GM23338 (cell line): ENCODE measurements at regions not wholly inside any gene's neighbourhood (a gene's known extent, or its start where the extent isn't known, plus 50 kb on each side); places are given as distances from the start of the nearest gene placed in this dataset.

ENCODE experiments used
- ATAC-seq: fragments of 200-7000 bp; cut with Tn5 transposase; 3 replicates; pipeline ENCODE4 v1.9.1; 2020
- DNase-seq: peaks from one replicate; pipeline ENCODE4 v3.0.0-alpha.2; 2015; ENCODE audit warnings: low spot score
- H2AFZ ChIP-seq: fragments of 200-600 bp; sonication (generic); 2 replicates; pipeline ENCODE4 v1.8.0; 2016; ENCODE audit warnings: antibody characterized with exemption, mild to moderate bottlenecking, moderate library complexity
- H3F3A ChIP-seq: fragments of 200-600 bp; sonication (generic); replicated peaks from 2 replicates; pipeline ENCODE4 v1.8.0; 2017; ENCODE audit warnings: antibody characterized with exemption, mixed run types, low read depth
- H3K27ac ChIP-seq: fragments of 200-600 bp; sonication (generic); 2 replicates; pipeline ENCODE4 v1.6.1; 2016; ENCODE audit warnings: low read depth
- H3K27me3 ChIP-seq: fragments of 200-600 bp; sonication (generic); 2 replicates; pipeline ENCODE4 v1.8.0; 2016; ENCODE audit warnings: mild to moderate bottlenecking, mixed run types, moderate library complexity; ENCODE audit not compliant: insufficient read depth
- H3K36me3 ChIP-seq: fragments of 200-600 bp; sonication (generic); 2 replicates; pipeline ENCODE4 v1.8.0; 2016; ENCODE audit warnings: mild to moderate bottlenecking; ENCODE audit not compliant: insufficient read depth
- H3K4me1 ChIP-seq: fragments of 200-600 bp; sonication (generic); 2 replicates; pipeline ENCODE4 v1.8.0; 2016; ENCODE audit warnings: mild to moderate bottlenecking, moderate library complexity; ENCODE audit not compliant: insufficient read depth
- H3K4me2 ChIP-seq: fragments of 200-600 bp; sonication (generic); 2 replicates; pipeline ENCODE4 v1.7.1; 2017; ENCODE audit warnings: mixed run types
- H3K4me3 ChIP-seq: fragments of 200-600 bp; sonication (generic); 2 replicates; pipeline ENCODE4 v1.6.1; 2016; ENCODE audit warnings: mixed run types
- H3K79me2 ChIP-seq: fragments of 200-600 bp; sonication (generic); replicated peaks from 2 replicates; pipeline ENCODE4 v1.8.0; 2017; ENCODE audit warnings: mild to moderate bottlenecking; ENCODE audit not compliant: insufficient read depth
- H3K9me2 ChIP-seq: fragments of 200-600 bp; sonication (generic); 2 replicates; pipeline ENCODE4 v1.8.0; 2017; ENCODE audit not compliant: insufficient read depth
- H4K20me1 ChIP-seq: fragments of 200-600 bp; sonication (generic); replicated peaks from 2 replicates; pipeline ENCODE4 v1.8.0; 2017; ENCODE audit warnings: mild to moderate bottlenecking; ENCODE audit not compliant: insufficient read depth
- H3K27ac Mint-ChIP-seq: 2 replicates; pipeline ENCODE4 v1.8.0; 2020; ENCODE audit warnings: inconsistent platforms, mild to moderate bottlenecking, moderate library complexity, mixed read lengths
- H3K27me3 Mint-ChIP-seq: 3 replicates; pipeline ENCODE4 v1.8.0; 2022; ENCODE audit warnings: low read depth, mild to moderate bottlenecking, moderate library complexity, mixed read lengths, inconsistent platforms; ENCODE audit not compliant: insufficient read depth, poor library complexity
- H3K36me3 Mint-ChIP-seq: 3 replicates; pipeline ENCODE4 v1.8.0; 2021; ENCODE audit warnings: low read depth, mild to moderate bottlenecking, inconsistent platforms, moderate library complexity, mixed read lengths
- H3K4me1 Mint-ChIP-seq: 3 replicates; pipeline ENCODE4 v1.8.0; 2020; ENCODE audit warnings: mild to moderate bottlenecking, inconsistent platforms, mixed read lengths
- H3K4me3 Mint-ChIP-seq: 3 replicates; pipeline ENCODE4 v1.8.0; 2021; ENCODE audit warnings: moderate library complexity, mild to moderate bottlenecking, inconsistent platforms, mixed read lengths
- H3K9me3 Mint-ChIP-seq: 3 replicates; pipeline ENCODE4 v1.8.0; 2020; ENCODE audit warnings: moderate library complexity, mild to moderate bottlenecking, inconsistent platforms, mixed read lengths
- CREB1 ChIP-seq: fragments of 250-450 bp; sonication (Bioruptor Pico); IDR thresholded peaks from 2 replicates; pipeline ENCODE4 v1.5.0; 2020; ENCODE audit warnings: low read depth, mild to moderate bottlenecking, moderate library complexity
- EZH2 ChIP-seq: fragments of 200-600 bp; sonication (generic); IDR thresholded peaks from one replicate; pipeline ENCODE4 v1.8.0; 2017; ENCODE audit warnings: antibody characterized with exemption, mild to moderate bottlenecking, low read depth; ENCODE audit not compliant: unreplicated experiment
- JUNB ChIP-seq: IDR thresholded peaks from one replicate; pipeline ENCODE4 v1.6.1; 2016; ENCODE audit warnings: antibody characterized with exemption; ENCODE audit not compliant: unreplicated experiment
- NANOG ChIP-seq: IDR thresholded peaks from 2 replicates; pipeline ENCODE4 v1.6.1; 2016; ENCODE audit warnings: antibody characterized with exemption, borderline replicate concordance
- POLR2AphosphoS5 ChIP-seq: IDR thresholded peaks from 2 replicates; pipeline ENCODE4 v1.6.1; 2016; ENCODE audit warnings: antibody characterized with exemption, low read depth
- STAT1 ChIP-seq: IDR thresholded peaks from one replicate; pipeline ENCODE4 v1.6.1; 2016; ENCODE audit warnings: antibody characterized with exemption; ENCODE audit not compliant: unreplicated experiment
- ZNF114 ChIP-seq: fragments of 250-450 bp; sonication (Bioruptor Pico); IDR thresholded peaks from 2 replicates; pipeline ENCODE4 v1.5.0; 2020; ENCODE audit warnings: mild to moderate bottlenecking, moderate library complexity
- ZNF331 ChIP-seq: fragments of 250-450 bp; sonication (Bioruptor Pico); IDR thresholded peaks from 2 replicates; pipeline ENCODE4 v1.5.0; 2020; ENCODE audit warnings: low read depth, mild to moderate bottlenecking, moderate library complexity
- TF ChIP-seq, protein P1 (sequence below): IDR thresholded peaks from one replicate; pipeline ENCODE4 v1.6.1; 2018; ENCODE audit warnings: antibody characterized with exemption; ENCODE audit not compliant: unreplicated experiment
- TF ChIP-seq, protein P2 (sequence below), 2 experiments: fragments of 200-600 bp in 1 of 2; sonication (generic) in 1 of 2; conservative IDR thresholded peaks; 2 replicates each; pipeline versions ENCODE4 v1.5.1 to v1.6.1; 2016 to 2017; ENCODE audit warnings: antibody characterized with exemption in 2 of 2, low read depth in 2 of 2, mild to moderate bottlenecking in 2 of 2, moderate library complexity in 1 of 2
- TF ChIP-seq, protein P3 (sequence below): fragments of 250-450 bp; sonication (Bioruptor Pico); IDR thresholded peaks from 2 replicates; pipeline ENCODE4 v1.5.0; 2020; ENCODE audit warnings: mild to moderate bottlenecking, moderate library complexity

- TF ChIP-seq, protein P1, sequence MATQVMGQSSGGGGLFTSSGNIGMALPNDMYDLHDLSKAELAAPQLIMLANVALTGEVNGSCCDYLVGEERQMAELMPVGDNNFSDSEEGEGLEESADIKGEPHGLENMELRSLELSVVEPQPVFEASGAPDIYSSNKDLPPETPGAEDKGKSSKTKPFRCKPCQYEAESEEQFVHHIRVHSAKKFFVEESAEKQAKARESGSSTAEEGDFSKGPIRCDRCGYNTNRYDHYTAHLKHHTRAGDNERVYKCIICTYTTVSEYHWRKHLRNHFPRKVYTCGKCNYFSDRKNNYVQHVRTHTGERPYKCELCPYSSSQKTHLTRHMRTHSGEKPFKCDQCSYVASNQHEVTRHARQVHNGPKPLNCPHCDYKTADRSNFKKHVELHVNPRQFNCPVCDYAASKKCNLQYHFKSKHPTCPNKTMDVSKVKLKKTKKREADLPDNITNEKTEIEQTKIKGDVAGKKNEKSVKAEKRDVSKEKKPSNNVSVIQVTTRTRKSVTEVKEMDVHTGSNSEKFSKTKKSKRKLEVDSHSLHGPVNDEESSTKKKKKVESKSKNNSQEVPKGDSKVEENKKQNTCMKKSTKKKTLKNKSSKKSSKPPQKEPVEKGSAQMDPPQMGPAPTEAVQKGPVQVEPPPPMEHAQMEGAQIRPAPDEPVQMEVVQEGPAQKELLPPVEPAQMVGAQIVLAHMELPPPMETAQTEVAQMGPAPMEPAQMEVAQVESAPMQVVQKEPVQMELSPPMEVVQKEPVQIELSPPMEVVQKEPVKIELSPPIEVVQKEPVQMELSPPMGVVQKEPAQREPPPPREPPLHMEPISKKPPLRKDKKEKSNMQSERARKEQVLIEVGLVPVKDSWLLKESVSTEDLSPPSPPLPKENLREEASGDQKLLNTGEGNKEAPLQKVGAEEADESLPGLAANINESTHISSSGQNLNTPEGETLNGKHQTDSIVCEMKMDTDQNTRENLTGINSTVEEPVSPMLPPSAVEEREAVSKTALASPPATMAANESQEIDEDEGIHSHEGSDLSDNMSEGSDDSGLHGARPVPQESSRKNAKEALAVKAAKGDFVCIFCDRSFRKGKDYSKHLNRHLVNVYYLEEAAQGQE, result no peak
- no peak for TF ChIP-seq JUNB
Measured at GRCh38 chrX:45363596-45363995, 162.9 kb upstream of the DIPK2B start (continued).

DNA sequence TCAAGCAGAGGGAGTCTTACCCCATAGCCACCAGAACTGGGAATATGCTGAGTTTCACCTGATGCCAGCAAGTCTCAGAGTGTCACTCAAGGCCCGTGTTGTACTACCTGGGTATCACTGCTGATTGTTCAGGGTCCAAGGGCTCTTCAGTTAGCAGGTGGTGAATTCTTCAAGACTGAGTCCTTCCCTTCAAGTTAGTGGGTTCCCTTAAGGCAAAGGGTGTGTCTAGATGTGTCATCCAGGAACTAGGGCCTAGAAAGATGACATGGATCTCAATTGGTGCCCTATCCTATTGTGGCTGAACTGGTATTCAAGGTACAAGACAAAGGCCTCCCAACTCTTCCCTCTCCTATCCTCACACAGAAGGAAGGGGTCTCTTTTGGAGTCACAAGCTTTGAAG lies 159.9 kb upstream of the DIPK2B start:
- Histone ChIP-seq H3F3A (no peaks in the 10 kb centered on the region), H3K4me3 (no peak overlapping the region), H2AFZ (no peak overlapping the region), H3K27me3 (no peaks in the 10 kb centered on the region), H4K20me1 (no peaks in the 10 kb centered on the region), H3K4me2 (no peak overlapping the region), H3K9me2 (no peaks in the 10 kb centered on the region), H3K4me1 (no peaks in the 10 kb centered on the region), H3K36me3 (no peaks in the 10 kb centered on the region), H3K79me2 (no peaks in the 10 kb centered on the region), H3K27ac (no peak overlapping the region)
- Mint-ChIP-seq H3K4me1 (no peaks in the 10 kb centered on the region), H3K36me3 (no peaks in the 10 kb centered on the region), H3K27me3 (peaks cover 3% of the 10 kb centered on the region), H3K9me3 (no peaks in the 10 kb centered on the region; the same call in 2 of the 3 replicates), H3K27ac (no peak overlapping the region), H3K4me3 (no peak overlapping the region)
- no peak for DNase-seq
- ATAC-seq, result no peak
- TF ChIP-seq POLR2AphosphoS5 (no peak), ZNF331 (CRISPR knock-in tag) (no peak), ZNF114 (CRISPR knock-in tag) (no peak), JUNB (no peak), NANOG (no peak), STAT1 (no peak), EZH2 (no peak), CREB1 (CRISPR knock-in tag) (no peak)
- TF ChIP-seq, protein P2, sequence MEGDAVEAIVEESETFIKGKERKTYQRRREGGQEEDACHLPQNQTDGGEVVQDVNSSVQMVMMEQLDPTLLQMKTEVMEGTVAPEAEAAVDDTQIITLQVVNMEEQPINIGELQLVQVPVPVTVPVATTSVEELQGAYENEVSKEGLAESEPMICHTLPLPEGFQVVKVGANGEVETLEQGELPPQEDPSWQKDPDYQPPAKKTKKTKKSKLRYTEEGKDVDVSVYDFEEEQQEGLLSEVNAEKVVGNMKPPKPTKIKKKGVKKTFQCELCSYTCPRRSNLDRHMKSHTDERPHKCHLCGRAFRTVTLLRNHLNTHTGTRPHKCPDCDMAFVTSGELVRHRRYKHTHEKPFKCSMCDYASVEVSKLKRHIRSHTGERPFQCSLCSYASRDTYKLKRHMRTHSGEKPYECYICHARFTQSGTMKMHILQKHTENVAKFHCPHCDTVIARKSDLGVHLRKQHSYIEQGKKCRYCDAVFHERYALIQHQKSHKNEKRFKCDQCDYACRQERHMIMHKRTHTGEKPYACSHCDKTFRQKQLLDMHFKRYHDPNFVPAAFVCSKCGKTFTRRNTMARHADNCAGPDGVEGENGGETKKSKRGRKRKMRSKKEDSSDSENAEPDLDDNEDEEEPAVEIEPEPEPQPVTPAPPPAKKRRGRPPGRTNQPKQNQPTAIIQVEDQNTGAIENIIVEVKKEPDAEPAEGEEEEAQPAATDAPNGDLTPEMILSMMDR (conservative IDR thresholded peaks at IDR 0.05; ENCODE audit: low read depth in 2 of 2), result no peak
- TF ChIP-seq, protein P1, result no peak
- TF ChIP-seq, protein P3, sequence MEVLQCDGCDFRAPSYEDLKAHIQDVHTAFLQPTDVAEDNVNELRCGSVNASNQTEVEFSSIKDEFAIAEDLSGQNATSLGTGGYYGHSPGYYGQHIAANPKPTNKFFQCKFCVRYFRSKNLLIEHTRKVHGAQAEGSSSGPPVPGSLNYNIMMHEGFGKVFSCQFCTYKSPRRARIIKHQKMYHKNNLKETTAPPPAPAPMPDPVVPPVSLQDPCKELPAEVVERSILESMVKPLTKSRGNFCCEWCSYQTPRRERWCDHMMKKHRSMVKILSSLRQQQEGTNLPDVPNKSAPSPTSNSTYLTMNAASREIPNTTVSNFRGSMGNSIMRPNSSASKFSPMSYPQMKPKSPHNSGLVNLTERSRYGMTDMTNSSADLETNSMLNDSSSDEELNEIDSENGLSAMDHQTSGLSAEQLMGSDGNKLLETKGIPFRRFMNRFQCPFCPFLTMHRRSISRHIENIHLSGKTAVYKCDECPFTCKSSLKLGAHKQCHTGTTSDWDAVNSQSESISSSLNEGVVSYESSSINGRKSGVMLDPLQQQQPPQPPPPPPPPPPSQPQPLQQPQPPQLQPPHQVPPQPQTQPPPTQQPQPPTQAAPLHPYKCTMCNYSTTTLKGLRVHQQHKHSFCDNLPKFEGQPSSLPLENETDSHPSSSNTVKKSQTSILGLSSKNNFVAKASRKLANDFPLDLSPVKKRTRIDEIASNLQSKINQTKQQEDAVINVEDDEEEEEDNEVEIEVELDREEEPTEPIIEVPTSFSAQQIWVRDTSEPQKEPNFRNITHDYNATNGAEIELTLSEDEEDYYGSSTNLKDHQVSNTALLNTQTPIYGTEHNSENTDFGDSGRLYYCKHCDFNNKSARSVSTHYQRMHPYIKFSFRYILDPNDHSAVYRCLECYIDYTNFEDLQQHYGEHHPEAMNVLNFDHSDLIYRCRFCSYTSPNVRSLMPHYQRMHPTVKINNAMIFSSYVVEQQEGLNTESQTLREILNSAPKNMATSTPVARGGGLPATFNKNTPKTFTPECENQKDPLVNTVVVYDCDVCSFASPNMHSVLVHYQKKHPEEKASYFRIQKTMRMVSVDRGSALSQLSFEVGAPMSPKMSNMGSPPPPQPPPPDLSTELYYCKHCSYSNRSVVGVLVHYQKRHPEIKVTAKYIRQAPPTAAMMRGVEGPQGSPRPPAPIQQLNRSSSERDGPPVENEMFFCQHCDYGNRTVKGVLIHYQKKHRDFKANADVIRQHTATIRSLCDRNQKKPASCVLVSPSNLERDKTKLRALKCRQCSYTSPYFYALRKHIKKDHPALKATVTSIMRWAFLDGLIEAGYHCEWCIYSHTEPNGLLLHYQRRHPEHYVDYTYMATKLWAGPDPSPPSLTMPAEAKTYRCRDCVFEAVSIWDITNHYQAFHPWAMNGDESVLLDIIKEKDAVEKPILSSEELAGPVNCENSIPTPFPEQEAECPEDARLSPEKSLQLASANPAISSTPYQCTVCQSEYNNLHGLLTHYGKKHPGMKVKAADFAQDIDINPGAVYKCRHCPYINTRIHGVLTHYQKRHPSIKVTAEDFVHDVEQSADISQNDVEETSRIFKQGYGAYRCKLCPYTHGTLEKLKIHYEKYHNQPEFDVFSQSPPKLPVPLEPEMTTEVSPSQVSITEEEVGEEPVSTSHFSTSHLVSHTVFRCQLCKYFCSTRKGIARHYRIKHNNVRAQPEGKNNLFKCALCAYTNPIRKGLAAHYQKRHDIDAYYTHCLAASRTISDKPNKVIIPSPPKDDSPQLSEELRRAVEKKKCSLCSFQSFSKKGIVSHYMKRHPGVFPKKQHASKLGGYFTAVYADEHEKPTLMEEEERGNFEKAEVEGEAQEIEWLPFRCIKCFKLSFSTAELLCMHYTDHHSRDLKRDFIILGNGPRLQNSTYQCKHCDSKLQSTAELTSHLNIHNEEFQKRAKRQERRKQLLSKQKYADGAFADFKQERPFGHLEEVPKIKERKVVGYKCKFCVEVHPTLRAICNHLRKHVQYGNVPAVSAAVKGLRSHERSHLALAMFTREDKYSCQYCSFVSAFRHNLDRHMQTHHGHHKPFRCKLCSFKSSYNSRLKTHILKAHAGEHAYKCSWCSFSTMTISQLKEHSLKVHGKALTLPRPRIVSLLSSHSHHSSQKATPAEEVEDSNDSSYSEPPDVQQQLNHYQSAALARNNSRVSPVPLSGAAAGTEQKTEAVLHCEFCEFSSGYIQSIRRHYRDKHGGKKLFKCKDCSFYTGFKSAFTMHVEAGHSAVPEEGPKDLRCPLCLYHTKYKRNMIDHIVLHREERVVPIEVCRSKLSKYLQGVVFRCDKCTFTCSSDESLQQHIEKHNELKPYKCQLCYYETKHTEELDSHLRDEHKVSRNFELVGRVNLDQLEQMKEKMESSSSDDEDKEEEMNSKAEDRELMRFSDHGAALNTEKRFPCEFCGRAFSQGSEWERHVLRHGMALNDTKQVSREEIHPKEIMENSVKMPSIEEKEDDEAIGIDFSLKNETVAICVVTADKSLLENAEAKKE (CRISPR knock-in tag), result no peak
